HCT116 (cell line): ENCODE measurements at regions not wholly inside any gene's neighbourhood (a gene's known extent, or its start where the extent isn't known, plus 50 kb on each side); places are given as distances from the start of the nearest gene placed in this dataset.

Experiments used
- ATAC-seq: fragments of 200-7000 bp; cut with Tn5 transposase; 2 replicates; pipeline ENCODE4 v1.9.1; 2020; ENCODE audit warnings: mild to moderate bottlenecking, moderate library complexity
- BruUV-seq: library from RNA; stranded (reverse); fragments of 400-500 nt; replicated peaks from 2 replicates; lab custom pipeline; 2021; lab: Mats Ljungman, UMichigan
- CTCF ChIA-PET: fragments of 300-600 bp; sonication (Branson Sonifier 250); formaldehyde crosslinking; loops from one replicate; lab custom pipeline; 2021; ENCODE audit warnings: antibody characterized with exemption; lab: Charles Lee
- POLR2A ChIA-PET: fragments of 300-600, 350-600 bp; sonication (Branson Sonifier 250); formaldehyde crosslinking; loops from one replicate; lab custom pipeline; 2021; ENCODE audit warnings: antibody characterized with exemption; lab: Charles Lee
- RAD21 ChIA-PET, 2 experiments: fragments of 300-600 bp; sonication (Branson Sonifier 250); formaldehyde crosslinking; loops; one replicate each; lab custom pipeline; 2023; ENCODE audit warnings: low total read pairs in 2 of 2; ENCODE audit not compliant: uncharacterized antibody in 2 of 2, unreplicated experiment in 2 of 2, low non-redundant PET in 1 of 2; lab: Charles Lee
- DNase-seq: peaks from one replicate; pipeline ENCODE4 v3.0.0-alpha.2; 2010; ENCODE audit warnings: low read depth, low spot score
- H2AFZ ChIP-seq: fragments of 200-600 bp; shearing (Covaris generic), sonication (generic); 2 replicates; pipeline ENCODE4 v1.6.1; 2017; ENCODE audit warnings: low read depth, mixed run types, mixed read lengths, antibody characterized with exemption, low read length; ENCODE audit not compliant: poor library complexity, severe bottlenecking
- H3K27ac ChIP-seq: 2 replicates; pipeline ENCODE4 v1.5.1; 2012; ENCODE audit warnings: low read depth, low read length
- H3K27me3 ChIP-seq: fragments of 200-600 bp; sonication (generic); 2 replicates; pipeline ENCODE4 v1.6.1; 2016; ENCODE audit warnings: mixed run types, low read length, mixed read lengths; ENCODE audit not compliant: insufficient read depth
- H3K36me3 ChIP-seq, 2 experiments: fragments of 200-500 bp in 1 of 2; fragments of 200-600 bp in 1 of 2; sonication (Bioruptor generic) in 1 of 2; sonication (generic) in 1 of 2; 2 replicates each; pipeline versions ENCODE4 v1.5.1 to v1.6.1; 2014 to 2016; ENCODE audit warnings: low read length in 2 of 2, inconsistent platforms in 1 of 2, mixed read lengths in 1 of 2, mixed run types in 1 of 2; ENCODE audit not compliant: insufficient read depth in 2 of 2, control insufficient read depth in 1 of 2
- H3K4me1 ChIP-seq, 2 experiments: fragments of 200-600 bp in 1 of 2; sonication (generic) in 1 of 2; 2 replicates each; pipeline versions ENCODE4 v1.5.1 to v1.6.1; 2012 to 2017; ENCODE audit warnings: low read length in 2 of 2, inconsistent platforms in 1 of 2, mild to moderate bottlenecking in 1 of 2, mixed read lengths in 1 of 2, mixed run types in 1 of 2, moderate library complexity in 1 of 2; ENCODE audit not compliant: insufficient read depth in 2 of 2, control insufficient read depth in 1 of 2
- H3K4me2 ChIP-seq: fragments of 200-600 bp; sonication (generic); 2 replicates; pipeline ENCODE4 v1.6.1; 2017; ENCODE audit warnings: mixed run types, low read length, mixed read lengths
- H3K4me3 ChIP-seq, 2 experiments: fragments of 200-600 bp in 1 of 2; sonication (generic) in 1 of 2; replicated peaks in 1 of 2; 2 replicates each; pipeline ENCODE4 v1.5.1; 2011 to 2016; ENCODE audit warnings: low read length in 2 of 2, control low read depth in 1 of 2, low read depth in 1 of 2, mild to moderate bottlenecking in 1 of 2, mixed read lengths in 1 of 2, mixed run types in 1 of 2
- H3K79me2 ChIP-seq: fragments of 200-600 bp; sonication (generic); 2 replicates; pipeline ENCODE4 v1.6.1; 2017; ENCODE audit warnings: mild to moderate bottlenecking, mixed run types, low read length, moderate library complexity, mixed read lengths; ENCODE audit not compliant: insufficient read depth
- H3K9ac ChIP-seq: fragments of 200-600 bp; sonication (generic); 2 replicates; pipeline ENCODE4 v1.6.1; 2016; ENCODE audit warnings: low read length, mixed read lengths
- H3K9me2 ChIP-seq: fragments of 200-600 bp; sonication (generic), shearing (Covaris generic); 2 replicates; pipeline ENCODE4 v1.6.1; 2017; ENCODE audit warnings: mixed run types, mild to moderate bottlenecking, moderate library complexity; ENCODE audit not compliant: insufficient read depth
- H3K9me3 ChIP-seq, 2 experiments: fragments of 200-500 bp in 1 of 2; fragments of 200-600 bp in 1 of 2; sonication (Bioruptor generic) in 1 of 2; sonication (generic) in 1 of 2; 2 replicates each; pipeline ENCODE4 v1.6.1; 2014 to 2017; ENCODE audit warnings: low read length in 2 of 2, mixed read lengths in 2 of 2, inconsistent platforms in 1 of 2, low read depth in 1 of 2, mild to moderate bottlenecking in 1 of 2, mixed run types in 1 of 2, moderate library complexity in 1 of 2; ENCODE audit not compliant: control insufficient read depth in 1 of 2, insufficient read depth in 1 of 2
- H4K20me1 ChIP-seq: fragments of 200-600 bp; sonication (generic), shearing (Covaris generic); 2 replicates; pipeline ENCODE4 v1.6.1; 2017; ENCODE audit warnings: mixed run types, mild to moderate bottlenecking, moderate library complexity; ENCODE audit not compliant: insufficient read depth
- ATF3 ChIP-seq: IDR thresholded peaks from 2 replicates; pipeline ENCODE4 v1.6.1; 2012
- CEBPB ChIP-seq: IDR thresholded peaks from 2 replicates; pipeline ENCODE4 v1.6.1; 2012; ENCODE audit warnings: low read depth
- EGR1 ChIP-seq: IDR thresholded peaks from 2 replicates; pipeline ENCODE4 v1.6.1; 2012; ENCODE audit warnings: low read depth
- ELF1 ChIP-seq: IDR thresholded peaks from 2 replicates; pipeline ENCODE4 v1.6.1; 2012; ENCODE audit warnings: low read depth, borderline replicate concordance
- EZH2phosphoT487 ChIP-seq: fragments of 200-600 bp; IDR thresholded peaks from 2 replicates; pipeline ENCODE4 v1.6.1; 2018; ENCODE audit warnings: antibody characterized with exemption, borderline replicate concordance
- JUND ChIP-seq: IDR thresholded peaks from 2 replicates; pipeline ENCODE4 v1.6.1; 2012
- MAX ChIP-seq: IDR thresholded peaks from 2 replicates; pipeline ENCODE4 v1.6.1; 2012
- POLR2A ChIP-seq: IDR thresholded peaks from 2 replicates; pipeline ENCODE4 v1.7.0; 2011; ENCODE audit warnings: borderline replicate concordance; ENCODE audit not compliant: insufficient read depth, insufficient read length; ENCODE audit errors: extremely low read depth
- RAD21 ChIP-seq: IDR thresholded peaks from 2 replicates; pipeline ENCODE4 v1.6.1; 2012; ENCODE audit warnings: low read depth, mild to moderate bottlenecking
- REST ChIP-seq: IDR thresholded peaks from 2 replicates; pipeline ENCODE4 v1.6.1; 2012; ENCODE audit warnings: low read depth
- TCF7L2 ChIP-seq: IDR thresholded peaks from 2 replicates; pipeline ENCODE4 v1.7.0; 2011; ENCODE audit warnings: borderline replicate concordance, inconsistent platforms; ENCODE audit not compliant: insufficient read depth, insufficient read length; ENCODE audit errors: extremely low read depth
- YY1 ChIP-seq: IDR thresholded peaks from 2 replicates; pipeline ENCODE4 v1.6.1; 2011; ENCODE audit warnings: low read length, low read depth, moderate library complexity, mild to moderate bottlenecking; ENCODE audit not compliant: insufficient replicate concordance; ENCODE audit errors: extremely low read depth
- ZNF274 ChIP-seq: fragments of 200-500 bp; sonication (Bioruptor generic); IDR thresholded peaks from 2 replicates; pipeline ENCODE4 v1.6.1; 2014; ENCODE audit warnings: mild to moderate bottlenecking, low read depth, low read length, inconsistent platforms
- intact Hi-C: fragments of 100-400 bp; cut with micrococcal nuclease; formaldehyde crosslinking; loops from 2 replicates; pipeline ENCODE4 v1.10.0; 2022

- H3K9me2 ChIP-seq = no peaks in the 10 kb centered on the region
- no peak overlapping the region for H3K4me3 ChIP-seq
- no peak overlapping the region for H3K27ac ChIP-seq
- no peaks in the 10 kb centered on the region for H3K27me3 ChIP-seq
- ChIA-PET CTCF (no interaction called here), POLR2A (no interaction called here), RAD21 (no interaction called here)
- DNase-seq (no peak), ATAC-seq (no peak)
- no peak overlapping the region for H3K4me2 ChIP-seq
- intact Hi-C loops = no loop called here
- no peak overlapping the region for H3K9ac ChIP-seq
- no peaks in the 10 kb centered on the region for H3K36me3 ChIP-seq
- TF ChIP-seq YY1 (no peak), ELF1 (no peak), EZH2phosphoT487 (no peak), JUND (no peak), ATF3 (no peak), CEBPB (no peak), EGR1 (no peak), REST (no peak), ZNF274 (no peak), POLR2A (no peak), TCF7L2 (no peak), MAX (no peak), RAD21 (no peak)
- H3K4me1 ChIP-seq = peaks cover 15 to 27% of the 10 kb centered on the region in 2 experiments
- BruUV-seq = no TSS peak
- H4K20me1 ChIP-seq = no peaks in the 10 kb centered on the region
- H3K79me2 ChIP-seq = no peaks in the 10 kb centered on the region
- no peak overlapping the region for H2AFZ ChIP-seq
- H3K9me3 ChIP-seq = no peaks in the 10 kb centered on the region
These were observed 310.4 kb upstream of the ZNF608 start for GRCh38 chr5:125056671-125057485.
